OCI-LY7 (cell line): ENCODE measurements at regions not wholly inside any gene's neighbourhood (a gene's known extent, or its start where the extent isn't known, plus 50 kb on each side); places are given as distances from the start of the nearest gene placed in this dataset.

ENCODE experiments used
- CTCF ChIP-seq: fragments of 200-600 bp; sonication (generic); conservative IDR thresholded peaks from 2 replicates; pipeline ENCODE4 v1.5.1; 2014; ENCODE audit warnings: mild to moderate bottlenecking, antibody characterized with exemption, low read length, moderate library complexity, mixed read lengths
- EZH2phosphoT487 ChIP-seq: fragments of 200-600 bp; sonication (generic); IDR thresholded peaks from 2 replicates; pipeline ENCODE4 v1.6.1; 2018; ENCODE audit warnings: low read depth, borderline replicate concordance, mild to moderate bottlenecking, mixed run types, antibody characterized with exemption, low read length, moderate library complexity, mixed read lengths

GRCh38 chr15:95044745-95045417, 813.5 kb downstream of the MCTP2 start:
- no peak for TF ChIP-seq EZH2phosphoT487
- TF ChIP-seq CTCF, result no peak
